GM21529 (cell line): ENCODE measurements at regions not wholly inside any gene's neighbourhood (a gene's known extent, or its start where the extent isn't known, plus 50 kb on each side); places are given as distances from the start of the nearest gene placed in this dataset.

Source experiments
- ATAC-seq: cut with Tn5 transposase; IDR thresholded peaks from one replicate; pipeline ENCODE4 v1.9.1; 2021; ENCODE audit not compliant: unreplicated experiment

GRCh38 chr7:131097662-131098376, 229.9 kb upstream of the MKLN1 start:
- ATAC-seq, result no peak

GRCh38 chr7:131098527-131098926, 229.1 kb upstream of the MKLN1 start:
- no peak for ATAC-seq

GRCh38 chr7:131100357-131101054, 227.2 kb upstream of the MKLN1 start:
- no peak for ATAC-seq

GRCh38 chr7:131103997-131104396, 223.7 kb upstream of the MKLN1 start:
- no peak for ATAC-seq

GRCh38 chr7:131104596-131105293, 222.9 kb upstream of the MKLN1 start:
- no peak for ATAC-seq

- ATAC-seq, result no peak
Measured at GRCh38 chr7:131105294-131105798, 222.3 kb upstream of the MKLN1 start.

GRCh38 chr7:131105799-131106680, 221.6 kb upstream of the MKLN1 start:
- ATAC-seq, result peak; percentile 35

- ATAC-seq, result no peak
Measured at GRCh38 chr7:131106681-131107336, 220.9 kb upstream of the MKLN1 start.

GRCh38 chr7:131107337-131108211, 220.1 kb upstream of the MKLN1 start:
- peak; percentile 48 for ATAC-seq

GRCh38 chr7:131108212-131108940, 219.3 kb upstream of the MKLN1 start:
- ATAC-seq, result peak; percentile 18

- ATAC-seq, result no peak
Measured at GRCh38 chr7:131109011-131109758, 218.5 kb upstream of the MKLN1 start.

GRCh38 chr7:131109759-131110296, 217.8 kb upstream of the MKLN1 start:
- ATAC-seq, result peak; percentile 24

GRCh38 chr7:131110297-131111080, 217.2 kb upstream of the MKLN1 start:
- no peak for ATAC-seq

GRCh38 chr7:131111081-131111576, 216.5 kb upstream of the MKLN1 start:
- ATAC-seq, result no peak

GRCh38 chr7:131111792-131112191, 215.9 kb upstream of the MKLN1 start:
- no peak for ATAC-seq

GRCh38 chr7:131112431-131112830, 215.2 kb upstream of the MKLN1 start:
- ATAC-seq, result no peak

- ATAC-seq, result no peak
Measured at GRCh38 chr7:131115340-131115739, 212.3 kb upstream of the MKLN1 start.
